B cell (primary cell): ENCODE measurements at regions not wholly inside any gene's neighbourhood (a gene's known extent, or its start where the extent isn't known, plus 50 kb on each side); places are given as distances from the start of the nearest gene placed in this dataset.

Source experiments
- ATAC-seq: fragments of 200-7000 bp; cut with Tn5 transposase; one replicate; pipeline ENCODE4 v1.10.0; 2021; ENCODE audit warnings: low read depth, mild to moderate bottlenecking, moderate number of reproducible peaks, moderate library complexity
- CTCF ChIA-PET: fragments of 350-600 bp; sonication (Branson Sonifier 250); formaldehyde crosslinking; loops from one replicate; lab custom pipeline; 2021; ENCODE audit warnings: antibody characterized with exemption, inconsistent platforms; lab: Charles Lee
- POLR2A ChIA-PET: fragments of 350-600 bp; sonication (Branson Sonifier 250); formaldehyde crosslinking; loops from one replicate; lab custom pipeline; 2021; ENCODE audit warnings: antibody characterized with exemption; lab: Charles Lee
- DNase-seq: peaks from one replicate; pipeline ENCODE4 v3.0.0; 2013
- H2AFZ ChIP-seq: 2 replicates; pipeline ENCODE4 v1.6.1; 2012; ENCODE audit warnings: mild to moderate bottlenecking, low read depth, low read length; ENCODE audit not compliant: insufficient read depth, poor library complexity, severe bottlenecking
- H3K27ac ChIP-seq, 2 donors: 1 replicate in 1 of 2; 2 replicates in 1 of 2; pipeline ENCODE4 v1.5.1; 2012 to 2013; ENCODE audit warnings: low read length in 2 of 2, mild to moderate bottlenecking in 2 of 2, moderate library complexity in 1 of 2
- H3K27me3 ChIP-seq, 4 experiments: fragments of 200-600 bp in 1 of 4; sonication (generic) in 1 of 4; replicated peaks in 1 of 4; 1 replicate in 2 of 4; 2 replicates in 2 of 4; pipeline versions ENCODE4 v1.6.1 to v1.7.0; 2013 to 2016; ENCODE audit warnings: low read length in 3 of 4, mild to moderate bottlenecking in 2 of 4, mixed read lengths in 1 of 4, moderate library complexity in 1 of 4; ENCODE audit not compliant: insufficient read depth in 4 of 4, control insufficient read depth in 3 of 4; ENCODE audit errors: control extremely low read depth in 1 of 4
- H3K36me3 ChIP-seq, 2 experiments: replicated peaks in 1 of 2; 1 replicate in 1 of 2; 2 replicates in 1 of 2; pipeline versions ENCODE4 v1.6.1 to v1.7.1; 2013; ENCODE audit warnings: low read length in 1 of 2; ENCODE audit not compliant: insufficient read depth in 2 of 2, control insufficient read depth in 1 of 2; ENCODE audit errors: control extremely low read depth in 1 of 2, extremely low read depth in 1 of 2
- H3K4me1 ChIP-seq, 2 donors: fragments of 200-600 bp in 1 of 2; sonication (generic) in 1 of 2; 1 replicate in 1 of 2; 2 replicates in 1 of 2; pipeline versions ENCODE4 v1.5.1 to v1.6.1; 2013 to 2017; ENCODE audit warnings: low read length in 2 of 2; ENCODE audit not compliant: control insufficient read depth in 2 of 2, insufficient read depth in 2 of 2
- H3K4me2 ChIP-seq: replicated peaks from 2 replicates; pipeline ENCODE3; 2012; ENCODE audit warnings: mild to moderate bottlenecking, low read depth, low read length; ENCODE audit not compliant: poor library complexity, severe bottlenecking
- H3K4me3 ChIP-seq, 5 experiments: fragments of 200-600 bp in 1 of 5; sonication (generic) in 1 of 5; 1 replicate in 3 of 5; 2 replicates in 2 of 5; pipeline versions ENCODE4 v1.5.1 to v1.7.0; 2011 to 2016; ENCODE audit warnings: low read length in 4 of 5, mild to moderate bottlenecking in 4 of 5, low read depth in 2 of 5, control low read depth in 1 of 5, moderate library complexity in 1 of 5; ENCODE audit not compliant: insufficient read depth in 1 of 5; ENCODE audit errors: control extremely low read depth in 1 of 5, extremely low read depth in 1 of 5
- H3K79me2 ChIP-seq: fragments of 200-600 bp; sonication (generic); one replicate; pipeline ENCODE4 v1.6.0; 2016; ENCODE audit warnings: low read length; ENCODE audit not compliant: control insufficient read depth, insufficient read depth
- H3K9ac ChIP-seq: fragments of 200-600 bp; sonication (generic); 2 replicates; pipeline ENCODE4 v1.6.1; 2017; ENCODE audit warnings: mild to moderate bottlenecking, low read length, moderate library complexity
- H3K9me3 ChIP-seq, 3 donors: one replicate each; pipeline versions ENCODE4 v1.6.1 to v1.7.1; 2013; ENCODE audit warnings: low read length in 2 of 3; ENCODE audit not compliant: control insufficient read depth in 2 of 3, insufficient read depth in 1 of 3; ENCODE audit errors: control extremely low read depth in 1 of 3
- H4K20me1 ChIP-seq: 2 replicates; pipeline ENCODE4 v1.6.0; 2012; ENCODE audit warnings: mild to moderate bottlenecking, low read length; ENCODE audit not compliant: insufficient read depth, control insufficient read depth, poor library complexity, severe bottlenecking
- H3K27ac Mint-ChIP-seq: one replicate; pipeline ENCODE4 v1.8.0; 2021; ENCODE audit warnings: mixed read lengths
- H3K27me3 Mint-ChIP-seq: one replicate; pipeline ENCODE4 v1.8.0; 2021; ENCODE audit warnings: mixed read lengths
- H3K4me1 Mint-ChIP-seq: one replicate; pipeline ENCODE4 v1.8.0; 2021; ENCODE audit warnings: mixed read lengths
- H3K4me3 Mint-ChIP-seq: one replicate; pipeline ENCODE4 v1.8.0; 2021; ENCODE audit warnings: mixed read lengths
- H3K9me3 Mint-ChIP-seq: one replicate; pipeline ENCODE4 v1.8.0; 2022; ENCODE audit warnings: mixed read lengths; ENCODE audit not compliant: insufficient read depth
- CTCF ChIP-seq: fragments of 200-600 bp; IDR thresholded peaks from one replicate; pipeline ENCODE4 v1.8.0; 2022; ENCODE audit warnings: antibody characterized with exemption, mild to moderate bottlenecking
- EZH2 ChIP-seq: IDR thresholded peaks from 2 replicates; pipeline ENCODE4 v1.6.1; 2012; ENCODE audit warnings: borderline replicate concordance, low read depth, mild to moderate bottlenecking, moderate library complexity, low read length; ENCODE audit not compliant: insufficient read depth, poor library complexity, severe bottlenecking
- WGBS: methylation state at CpG from one replicate; pipeline ENCODE4 v1.1.5; 2013; ENCODE audit warnings: missing lambda C conversion rate; ENCODE audit not compliant: insufficient coverage; 5-methylcytosine and 5-hydroxymethylcytosine counted together
- intact Hi-C: fragments of 100-400 bp; cut with micrococcal nuclease; formaldehyde crosslinking; loops from one replicate; pipeline ENCODE4 v1.10.0; 2022

- DNase-seq (no peak), ATAC-seq (no peak)
- Histone ChIP-seq H3K9ac (no peak overlapping the region), H3K27ac (no peak overlapping the region), H3K4me1 (no peaks in the 10 kb centered on the region), H3K36me3 (no peaks in the 10 kb centered on the region), H3K79me2 (no peaks in the 10 kb centered on the region), H2AFZ (no peak overlapping the region), H3K4me2 (no peak overlapping the region), H3K9me3 (no peaks in the 10 kb centered on the region), H3K4me3 (no peak overlapping the region), H4K20me1 (no peaks in the 10 kb centered on the region), H3K27me3 (no peaks in the 10 kb centered on the region)
- Mint-ChIP-seq H3K4me3 (no peak overlapping the region), H3K27me3 (no peaks in the 10 kb centered on the region), H3K9me3 (no peaks in the 10 kb centered on the region), H3K4me1 (no peaks in the 10 kb centered on the region), H3K27ac (no peak overlapping the region)
- ChIA-PET CTCF (no interaction called here), POLR2A (no interaction called here)
- intact Hi-C loops: no loop called here
- no CpG with 5 or more reads among the region's 2 CpGs for WGBS
- no peak for TF ChIP-seq CTCF
- TF ChIP-seq EZH2: no peak
Observed at GRCh38 chr5:51053361-51053760, 329.9 kb upstream of the ISL1 start.

- DNase-seq (no peak), ATAC-seq (no peak)
- Histone ChIP-seq H3K36me3 (no peaks in the 10 kb centered on the region), H3K4me1 (no peaks in the 10 kb centered on the region), H3K9me3 (peaks cover 0 to 11% (median 2%) of the 10 kb centered on the region in 3 donors), H3K4me2 (no peak overlapping the region), H2AFZ (no peak overlapping the region), H3K27me3 (no peaks in the 10 kb centered on the region), H3K9ac (no peak overlapping the region), H4K20me1 (no peaks in the 10 kb centered on the region), H3K79me2 (no peaks in the 10 kb centered on the region), H3K4me3 (no peak overlapping the region), H3K27ac (no peak overlapping the region)
- Mint-ChIP-seq H3K27ac (no peak overlapping the region), H3K27me3 (no peaks in the 10 kb centered on the region), H3K9me3 (peaks cover 7% of the 10 kb centered on the region), H3K4me1 (no peaks in the 10 kb centered on the region), H3K4me3 (no peak overlapping the region)
- TF ChIP-seq CTCF: no peak
- no peak for TF ChIP-seq EZH2
- POLR2A ChIA-PET: no interaction called here
- intact Hi-C loops: no loop called here
- WGBS: no CpG with 5 or more reads among the region's 5 CpGs
- CTCF ChIA-PET: no interaction called here
Observed at GRCh38 chr5:51060953-51061352, 322.3 kb upstream of the ISL1 start.
